ENCODE measurements at regions not wholly inside any gene's neighbourhood (a gene's known extent, or its start where the extent isn't known, plus 50 kb on each side); places are given as distances from the start of the nearest gene placed in this dataset.

DNA sequence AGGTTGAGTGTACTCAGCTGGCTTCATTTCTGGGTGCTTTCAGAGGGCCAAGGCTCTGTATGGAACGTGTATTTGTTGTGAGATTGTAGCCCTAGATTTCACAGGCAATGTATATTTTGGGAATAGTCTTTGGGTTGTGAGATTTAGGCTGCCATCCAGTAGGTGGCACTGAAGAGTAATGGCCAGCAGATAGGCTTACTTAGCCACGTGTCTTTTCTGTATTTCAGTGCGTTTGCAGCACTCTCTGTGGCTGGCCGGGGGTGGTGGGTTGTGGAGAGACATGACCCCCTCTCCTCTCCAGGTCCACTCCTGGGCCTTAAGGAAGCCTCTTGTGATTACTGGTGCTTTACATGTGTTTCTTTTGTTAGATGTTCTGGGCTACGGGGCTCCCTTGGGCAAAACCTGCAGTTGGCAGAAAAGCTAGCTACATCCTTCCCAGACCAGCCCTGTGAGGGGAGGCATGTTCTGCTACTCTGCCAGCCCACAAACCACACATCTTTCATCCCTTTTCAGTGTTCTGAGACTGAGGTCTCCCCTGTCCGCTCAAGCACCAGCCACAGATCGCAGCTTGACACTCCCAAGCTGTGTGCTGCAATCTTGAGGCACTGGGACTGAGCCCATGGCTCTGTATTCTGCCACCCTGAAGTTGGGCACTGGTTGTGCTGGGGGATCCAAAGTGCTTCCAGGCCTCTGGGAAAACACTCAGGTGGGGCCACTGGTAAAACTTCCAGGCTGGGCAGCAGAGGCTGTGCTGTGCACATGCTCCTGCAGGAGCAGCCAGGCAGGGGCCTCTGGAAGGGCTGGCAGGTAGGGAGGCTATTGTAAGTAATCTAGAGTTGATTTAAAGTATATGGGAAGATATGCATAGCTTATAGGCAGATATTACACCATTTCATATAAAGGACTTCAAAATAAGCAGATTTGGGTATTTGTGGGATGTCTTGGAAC lies 1096.8 kb upstream of the PCDH20 start:
- TF ChIP-seq ZNF274 (IDR thresholded peaks at IDR 0.05; ENCODE audit: low read depth, low read length) = no peak
- no peak for TF ChIP-seq YY1 (IDR thresholded peaks at IDR 0.05; ENCODE audit: insufficient read depth, insufficient read length)
- TF ChIP-seq SUZ12 (IDR thresholded peaks at IDR 0.05; ENCODE audit: extremely low read depth, insufficient read depth, insufficient read length) = no peak
